Adrenal gland (tissue), 9 donors: ENCODE measurements at regions not wholly inside any gene's neighbourhood (a gene's known extent, or its start where the extent isn't known, plus 50 kb on each side); places are given as distances from the start of the nearest gene placed in this dataset.
"Not testable (repeated sequence)": the region's sequence is repeated elsewhere in the genome, so short reads cannot be mapped to it uniquely, and the experiment has no call there.

Experiments used
- DNase-seq, 7 donors: peaks; one replicate each; pipeline ENCODE4 v3.0.0-alpha.2; 2019 to 2020
- H3K27ac ChIP-seq, 5 donors: fragments of 200-600 bp; sonication (generic) in 4 of 5; 1 replicate in 3 of 5; 2 replicates in 2 of 5; pipeline versions ENCODE4 v1.5.1 to v1.8.0; 2016 to 2020; ENCODE audit warnings: mild to moderate bottlenecking in 1 of 5
- H3K27me3 ChIP-seq: fragments of 200-600 bp; 2 replicates; pipeline ENCODE4 v1.8.0; 2021
- H3K36me3 ChIP-seq, 2 donors: fragments of 200-600 bp; replicated peaks in 1 of 2; 1 replicate in 1 of 2; 2 replicates in 1 of 2; pipeline versions ENCODE4 v1.5.1 to v1.8.0; 2018 to 2022
- H3K4me1 ChIP-seq, 2 donors: fragments of 200-600 bp; replicated peaks in 1 of 2; 1 replicate in 1 of 2; 2 replicates in 1 of 2; pipeline versions ENCODE4 v1.5.1 to v1.8.0; 2018 to 2021
- H3K4me3 ChIP-seq, 4 donors: fragments of 200-600 bp; sonication (generic) in 3 of 4; one replicate each; pipeline ENCODE4 v1.5.1; 2016 to 2018
- H3K9me3 ChIP-seq, 3 donors: fragments of 200-600 bp; sonication (generic) in 1 of 3; replicated peaks in 1 of 3; 1 replicate in 2 of 3; 2 replicates in 1 of 3; pipeline versions ENCODE4 v1.5.1 to v1.8.0; 2016 to 2021
- CTCF ChIP-seq, 6 experiments: fragments of 450-650 bp in 4 of 6; fragments of 200-600 bp in 2 of 6; sonication (generic) in 1 of 6; IDR thresholded peaks; 1 replicate in 5 of 6; 2 replicates in 1 of 6; pipeline versions ENCODE4 v1.5.1 to v1.8.0; 2016 to 2021; ENCODE audit warnings: antibody characterized with exemption in 6 of 6, mild to moderate bottlenecking in 2 of 6, moderate library complexity in 1 of 6
- POLR2A ChIP-seq, 2 donors: fragments of 450-650 bp; IDR thresholded peaks; one replicate each; pipeline ENCODE4 v1.6.1; 2017; ENCODE audit warnings: antibody characterized with exemption in 2 of 2, mild to moderate bottlenecking in 2 of 2, moderate library complexity in 1 of 2
- WGBS, 4 donors: extraction: QIAGEN DNeasy Blood & Tissue Kit in 2 of 4; methylation state at CpG; one replicate each; pipeline versions ENCODE4 v1.1.5 to v1.1.7; 2013 to 2017; 5-methylcytosine and 5-hydroxymethylcytosine counted together
- intact Hi-C, 2 donors: fragments of 100-400 bp; cut with DNase I; formaldehyde crosslinking; loops; one replicate each; pipeline versions ENCODE4 v1.14.1 to v1.15.0; 2022 to 2023
- donor health status: healthy with polysubstance abuse.
- donor health status: Bipolar disorder and iron deficiency.
- donor health status: DM: yes; HTN: yes; CAD: no.
- donor health status: DM: no; HTN: no; CAD: no.
- donor health status: DM: no; HTN: no; CAD: no.

GRCh38 chr5:124105326-124105725 is 593.3 kb downstream of the CSNK1G3 start:
- 76 to 94% (median 84%) methylated on average over 2 of the region's 2 CpGs for WGBS, 4 donors
- no peak for DNase-seq
- H3K27ac ChIP-seq, result no peak overlapping the region
- H3K4me1 ChIP-seq, result no peaks in the 10 kb centered on the region
- TF ChIP-seq POLR2A (IDR thresholded peaks at IDR 0.05), result no peak
- no peaks in the 10 kb centered on the region for H3K27me3 ChIP-seq
- no peak overlapping the region for H3K4me3 ChIP-seq
- intact Hi-C loops, result no loop called here
- H3K36me3 ChIP-seq, result no peaks in the 10 kb centered on the region
- no peaks in the 10 kb centered on the region for H3K9me3 ChIP-seq

GRCh38 chr5:124104821-124105220 is 592.8 kb downstream of the CSNK1G3 start:
- no peaks in the 10 kb centered on the region for H3K36me3 ChIP-seq

GRCh38 chr5:124104344-124104743 is 592.4 kb downstream of the CSNK1G3 start:
- WGBS, 4 donors, result 74 to 82% (median 76%) methylated on average over 3 of the region's 3 CpGs
- no peaks in the 10 kb centered on the region for H3K36me3 ChIP-seq
- H3K9me3 ChIP-seq, result no peaks in the 10 kb centered on the region
- H3K27me3 ChIP-seq, result no peaks in the 10 kb centered on the region
- intact Hi-C loops, result no loop called here
- H3K27ac ChIP-seq, result no peak overlapping the region
- TF ChIP-seq POLR2A (IDR thresholded peaks at IDR 0.05) (no peak), CTCF (IDR thresholded peaks at IDR 0.05) (no peak)
- H3K4me1 ChIP-seq, result no peaks in the 10 kb centered on the region
- DNase-seq, result no peak
- H3K4me3 ChIP-seq, result no peak overlapping the region

More at GRCh38 chr5:124104821-124105220, 592.8 kb downstream of the CSNK1G3 start:
- Histone ChIP-seq H3K27ac (no peak overlapping the region), H3K27me3 (no peaks in the 10 kb centered on the region), H3K4me1 (no peaks in the 10 kb centered on the region), H3K4me3 (no peak overlapping the region), H3K9me3 (no peaks in the 10 kb centered on the region)
- 86 to 100% (median 91%) methylated on average over 1 of the region's 1 CpG for WGBS, 4 donors
- TF ChIP-seq CTCF (IDR thresholded peaks at IDR 0.05) (no peak), POLR2A (IDR thresholded peaks at IDR 0.05) (no peak)
- intact Hi-C loops, result no loop called here
- no peak for DNase-seq

GRCh38 chr5:124103671-124104070 is 591.7 kb downstream of the CSNK1G3 start:
- no peak overlapping the region for H3K4me3 ChIP-seq
- H3K4me1 ChIP-seq, result no peaks in the 10 kb centered on the region
- no peaks in the 10 kb centered on the region for H3K36me3 ChIP-seq
- no peaks in the 10 kb centered on the region for H3K27me3 ChIP-seq
- no peak for TF ChIP-seq CTCF (IDR thresholded peaks at IDR 0.05)
- TF ChIP-seq POLR2A (IDR thresholded peaks at IDR 0.05), result no peak
- H3K9me3 ChIP-seq, result no peaks in the 10 kb centered on the region
- DNase-seq, result no peak
- WGBS, 4 donors, result 32 to 48% (median 42%) methylated on average over 1 of the region's 1 CpG
- no peak overlapping the region for H3K27ac ChIP-seq
- intact Hi-C loops, result no loop called here

GRCh38 chr5:124103056-124103455 is 591.1 kb downstream of the CSNK1G3 start:
- H3K4me3 ChIP-seq, H3K27me3 ChIP-seq, DNase-seq, H3K36me3 ChIP-seq, intact Hi-C loops, H3K27ac ChIP-seq, H3K4me1 ChIP-seq, H3K9me3 ChIP-seq: not testable (repeated sequence)
- 89 to 91% (median 90%) methylated on average over 5 of the region's 5 CpGs for WGBS, 4 donors
